Calu3 (cell line): ENCODE measurements at regions not wholly inside any gene's neighbourhood (a gene's known extent, or its start where the extent isn't known, plus 50 kb on each side); places are given as distances from the start of the nearest gene placed in this dataset.

Source experiments
- BruUV-seq: library from RNA; stranded (reverse); fragments of 400-500 nt; replicated peaks from 2 replicates; lab custom pipeline; 2021; lab: Mats Ljungman, UMichigan
- CTCF ChIA-PET: fragments of 300-600 bp; sonication (Branson Sonifier 250); formaldehyde crosslinking; loops from one replicate; lab custom pipeline; 2022; ENCODE audit warnings: antibody characterized with exemption; lab: Charles Lee
- DNase-seq: peaks from one replicate; pipeline ENCODE4 v3.0.0; 2022
- H3K27ac Mint-ChIP-seq: one replicate; pipeline ENCODE4 v1.8.0; 2022; ENCODE audit warnings: mixed read lengths; ENCODE audit not compliant: unreplicated experiment
- H3K27me3 Mint-ChIP-seq: one replicate; pipeline ENCODE4 v1.8.0; 2022; ENCODE audit warnings: mixed read lengths; ENCODE audit not compliant: unreplicated experiment
- H3K36me3 Mint-ChIP-seq: one replicate; pipeline ENCODE4 v1.8.0; 2022; ENCODE audit warnings: mild to moderate bottlenecking, moderate library complexity, mixed read lengths; ENCODE audit not compliant: insufficient read depth, unreplicated experiment
- H3K4me1 Mint-ChIP-seq: one replicate; pipeline ENCODE4 v1.8.0; 2022; ENCODE audit warnings: mild to moderate bottlenecking, low read depth, mixed read lengths; ENCODE audit not compliant: unreplicated experiment
- H3K4me3 Mint-ChIP-seq: one replicate; pipeline ENCODE4 v1.8.0; 2022; ENCODE audit warnings: mild to moderate bottlenecking, low read depth, moderate library complexity, mixed read lengths; ENCODE audit not compliant: unreplicated experiment
- H3K9me3 Mint-ChIP-seq: one replicate; pipeline ENCODE4 v1.8.0; 2022; ENCODE audit warnings: low read depth, mixed read lengths; ENCODE audit not compliant: unreplicated experiment
- CTCF ChIP-seq: fragments of 200-600 bp; IDR thresholded peaks from one replicate; pipeline ENCODE4 v1.8.0; 2022; ENCODE audit warnings: antibody characterized with exemption; ENCODE audit not compliant: unreplicated experiment
- intact Hi-C: fragments of 100-400 bp; cut with micrococcal nuclease; formaldehyde crosslinking; loops from one replicate; pipeline ENCODE4 v1.10.0; 2022; ENCODE audit not compliant: unreplicated experiment

GRCh38 chr1:90457985-90458384 is 259.1 kb downstream of the BARHL2 start:
- no TSS peak for BruUV-seq

DNA sequence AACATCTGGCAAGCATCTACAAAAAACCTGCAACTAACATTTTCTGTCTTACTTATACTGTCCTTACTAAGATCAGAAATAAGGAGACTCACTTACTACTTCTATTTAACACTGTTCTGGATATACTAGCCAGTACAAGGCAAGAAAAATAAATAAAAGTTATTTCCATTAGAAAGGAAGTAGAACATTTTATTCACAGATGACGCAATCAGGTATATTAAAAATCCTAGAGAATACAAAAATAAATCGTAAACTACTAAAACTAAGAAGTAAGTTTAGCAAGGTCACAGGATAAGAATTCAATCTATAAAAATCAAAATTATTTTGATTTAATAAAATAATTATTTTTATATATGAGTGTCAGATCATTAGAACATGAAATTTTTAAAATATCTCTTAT is 264.6 kb downstream of the BARHL2 start:
- BruUV-seq = no TSS peak
- no peak overlapping the region for H3K27ac Mint-ChIP-seq
- H3K4me1 Mint-ChIP-seq = no peaks in the 10 kb centered on the region
- no peak for DNase-seq
- CTCF ChIA-PET = no interaction called here
- H3K9me3 Mint-ChIP-seq = no peaks in the 10 kb centered on the region
- TF ChIP-seq CTCF = no peak
- intact Hi-C loops = no loop called here
- no peaks in the 10 kb centered on the region for H3K36me3 Mint-ChIP-seq
- H3K4me3 Mint-ChIP-seq = no peak overlapping the region
- H3K27me3 Mint-ChIP-seq = no peaks in the 10 kb centered on the region

More at GRCh38 chr1:90457985-90458384, 259.1 kb downstream of the BARHL2 start:
- CTCF ChIA-PET = no interaction called here
- Mint-ChIP-seq H3K27me3 (peaks cover 28% of the 10 kb centered on the region), H3K27ac (no peak overlapping the region), H3K4me3 (no peak overlapping the region), H3K4me1 (no peaks in the 10 kb centered on the region), H3K9me3 (no peaks in the 10 kb centered on the region), H3K36me3 (no peaks in the 10 kb centered on the region)
- no peak for TF ChIP-seq CTCF
- DNase-seq = no peak
- intact Hi-C loops = no loop called here

- Mint-ChIP-seq H3K9me3 (peaks cover 2% of the 10 kb centered on the region), H3K27ac (no peak overlapping the region), H3K27me3 (no peaks in the 10 kb centered on the region), H3K36me3 (no peaks in the 10 kb centered on the region), H3K4me3 (no peak overlapping the region), H3K4me1 (no peaks in the 10 kb centered on the region)
- TF ChIP-seq CTCF = no peak
- CTCF ChIA-PET = no interaction called here
- BruUV-seq = no TSS peak
- DNase-seq = no peak
- intact Hi-C loops = no loop called here
These were observed 273.7 kb downstream of the BARHL2 start for GRCh38 chr1:90443354-90443753.

GRCh38 chr1:90435351-90435750 is 281.8 kb downstream of the BARHL2 start:
- CTCF ChIA-PET = no interaction called here
- no peaks in the 10 kb centered on the region for H3K36me3 Mint-ChIP-seq
- no peak overlapping the region for H3K27ac Mint-ChIP-seq
- no peaks in the 10 kb centered on the region for H3K9me3 Mint-ChIP-seq
- H3K4me1 Mint-ChIP-seq = no peaks in the 10 kb centered on the region
- H3K27me3 Mint-ChIP-seq = no peaks in the 10 kb centered on the region
- TF ChIP-seq CTCF = no peak
- no peak for DNase-seq
- intact Hi-C loops = no loop called here
- no peak overlapping the region for H3K4me3 Mint-ChIP-seq
- BruUV-seq = no TSS peak
